Ureter (tissue), 1 donor: ENCODE measurements at regions not wholly inside any gene's neighbourhood (a gene's known extent, or its start where the extent isn't known, plus 50 kb on each side); places are given as distances from the start of the nearest gene placed in this dataset.

Source experiments
- DNase-seq: peaks from one replicate; pipeline ENCODE4 v3.0.0-alpha.2; 2020; ENCODE audit warnings: low spot score
- donor health status: DM: yes; HTN: yes; CAD: no.

DNA sequence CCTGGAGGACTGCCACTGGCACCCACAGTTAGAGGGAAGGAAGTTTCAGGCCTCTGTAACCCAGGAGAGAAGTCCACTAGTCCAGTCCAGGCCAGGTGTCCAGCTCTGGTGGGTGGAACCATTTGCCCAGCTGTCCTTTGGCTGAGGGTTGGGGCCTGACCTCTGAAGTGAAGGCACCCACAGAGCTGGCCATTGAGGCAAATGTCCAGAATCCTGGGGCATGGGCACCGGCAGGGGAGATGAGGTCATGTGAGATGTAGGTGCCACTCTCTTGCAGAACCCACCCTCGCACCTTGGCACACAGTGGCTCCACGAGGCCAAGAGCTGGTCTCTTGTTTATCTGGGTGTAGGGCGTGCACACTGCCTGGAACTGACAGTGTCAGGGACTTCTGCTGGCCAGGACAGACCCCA, 162.8 kb downstream of the SMAD6 start:
- peak; percentile 39 for DNase-seq

- peak; percentile 43 for DNase-seq
Measured at GRCh38 chr15:66865622-66866611, 163.9 kb downstream of the SMAD6 start.

DNA sequence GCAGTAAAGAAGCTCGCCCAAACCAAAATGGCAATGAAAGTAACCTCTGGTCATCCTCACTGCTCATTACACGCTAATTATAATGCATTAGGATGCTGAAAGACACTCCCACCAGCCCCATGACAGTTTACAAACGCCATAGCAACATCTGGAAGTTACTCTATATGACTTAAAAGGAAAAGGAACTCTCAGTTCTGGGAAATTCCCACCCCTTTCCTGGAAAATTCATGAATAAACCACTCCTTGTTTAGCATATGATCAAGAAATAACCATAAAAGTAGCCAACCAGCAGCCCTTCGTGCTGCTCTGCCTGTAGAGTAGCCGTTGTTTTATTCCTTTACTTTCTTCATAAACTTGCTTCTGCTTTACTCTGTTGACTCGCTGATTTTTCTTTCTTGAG, 164.6 kb downstream of the SMAD6 start:
- DNase-seq: no peak

GRCh38 chr15:66868918-66869317, 166.9 kb downstream of the SMAD6 start:
- peak; percentile 8 for DNase-seq

DNA sequence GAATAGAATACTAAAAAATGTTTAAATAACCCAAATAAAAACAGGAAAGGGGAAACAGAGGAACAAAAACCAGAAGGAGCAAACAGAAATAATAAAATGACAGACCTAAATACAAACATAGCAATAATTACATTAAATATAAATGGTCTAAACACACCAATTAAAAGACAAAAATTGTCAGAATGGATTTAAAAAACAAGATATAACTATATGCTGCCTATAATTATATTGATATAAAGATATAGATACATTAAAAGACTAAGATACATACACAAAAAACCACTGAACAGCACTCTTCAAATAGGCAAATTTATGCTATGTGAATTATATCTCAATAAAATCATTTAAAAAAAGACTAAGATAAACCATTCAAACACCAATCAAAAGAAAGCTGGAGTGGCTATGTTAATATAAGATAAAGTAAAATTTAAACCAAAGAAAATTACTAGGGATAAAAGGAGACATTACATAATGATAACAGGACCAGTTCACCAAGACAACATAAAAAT, 168.9 kb downstream of the SMAD6 start:
- DNase-seq: no peak

GRCh38 chr15:66872405-66872804, 170.4 kb downstream of the SMAD6 start:
- DNase-seq: no peak

- DNase-seq: peak; percentile 7
Measured at GRCh38 chr15:66873331-66873730, 171.3 kb downstream of the SMAD6 start.

- DNase-seq: peak; percentile 19
Measured at GRCh38 chr15:66873856-66874255, 171.8 kb downstream of the SMAD6 start.

DNA sequence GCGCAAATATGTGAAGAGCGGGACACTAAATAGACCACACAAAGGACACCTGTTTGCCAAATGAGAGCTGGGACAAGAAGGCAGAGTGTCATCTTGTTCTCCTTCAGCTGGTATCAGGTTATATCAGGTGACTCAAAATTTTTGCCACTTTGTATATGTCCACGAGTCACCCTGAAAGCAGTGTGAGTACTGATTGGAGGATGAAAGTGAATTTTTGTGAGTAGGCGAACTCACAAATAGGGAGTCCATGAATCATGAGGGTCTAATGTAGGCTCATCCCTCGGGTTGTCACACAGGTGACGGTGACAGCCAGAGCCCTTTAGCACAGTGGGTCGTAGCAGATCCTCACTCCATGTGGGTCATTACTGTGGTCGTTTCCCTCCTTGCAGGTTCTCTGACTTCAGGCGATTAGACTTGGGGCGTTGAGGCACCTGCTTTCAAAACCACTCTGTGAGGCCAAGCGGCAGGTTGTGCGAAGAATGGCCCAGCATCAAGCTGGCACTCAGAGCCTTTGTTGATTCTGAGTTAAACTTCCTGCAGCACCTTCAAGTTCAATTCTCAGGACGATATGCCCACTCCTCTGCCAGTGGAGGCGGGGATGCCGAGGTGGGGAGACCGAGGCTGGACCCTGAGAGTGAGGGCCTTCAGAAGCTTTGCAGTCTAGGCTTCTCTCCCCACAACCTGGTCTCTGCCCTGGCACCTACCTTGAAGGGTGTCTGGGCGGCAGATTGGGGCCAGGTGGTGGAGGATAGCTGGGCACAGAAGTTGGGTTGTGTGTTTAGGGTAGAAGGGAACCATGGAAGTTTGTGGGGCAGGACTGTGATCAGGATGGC, 173.8 kb downstream of the SMAD6 start:
- peak; percentile 37 for DNase-seq

DNA sequence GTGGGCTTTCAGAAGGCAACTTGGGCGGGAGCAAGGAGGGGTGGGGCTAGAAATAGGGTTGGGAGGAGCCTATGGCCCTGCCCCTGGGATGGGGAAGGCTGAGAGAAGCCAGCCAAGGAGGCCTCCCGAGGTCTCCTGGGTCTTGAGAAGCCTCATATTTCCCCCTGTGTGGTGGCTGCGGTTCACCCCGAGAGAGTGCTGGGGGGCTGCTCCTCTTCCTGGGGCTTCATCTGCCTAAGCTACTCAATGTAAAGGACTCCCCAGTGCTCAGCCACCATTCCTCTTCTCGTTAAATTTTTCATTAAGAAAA, 174.3 kb downstream of the SMAD6 start:
- DNase-seq: no peak

GRCh38 chr15:66876731-66877476, 174.9 kb downstream of the SMAD6 start:
- peak; percentile 31 for DNase-seq

GRCh38 chr15:66877477-66878271, 175.6 kb downstream of the SMAD6 start:
- peak; percentile 39 for DNase-seq

GRCh38 chr15:66878761-66879160, 176.7 kb downstream of the SMAD6 start:
- DNase-seq: peak; percentile 26

DNA sequence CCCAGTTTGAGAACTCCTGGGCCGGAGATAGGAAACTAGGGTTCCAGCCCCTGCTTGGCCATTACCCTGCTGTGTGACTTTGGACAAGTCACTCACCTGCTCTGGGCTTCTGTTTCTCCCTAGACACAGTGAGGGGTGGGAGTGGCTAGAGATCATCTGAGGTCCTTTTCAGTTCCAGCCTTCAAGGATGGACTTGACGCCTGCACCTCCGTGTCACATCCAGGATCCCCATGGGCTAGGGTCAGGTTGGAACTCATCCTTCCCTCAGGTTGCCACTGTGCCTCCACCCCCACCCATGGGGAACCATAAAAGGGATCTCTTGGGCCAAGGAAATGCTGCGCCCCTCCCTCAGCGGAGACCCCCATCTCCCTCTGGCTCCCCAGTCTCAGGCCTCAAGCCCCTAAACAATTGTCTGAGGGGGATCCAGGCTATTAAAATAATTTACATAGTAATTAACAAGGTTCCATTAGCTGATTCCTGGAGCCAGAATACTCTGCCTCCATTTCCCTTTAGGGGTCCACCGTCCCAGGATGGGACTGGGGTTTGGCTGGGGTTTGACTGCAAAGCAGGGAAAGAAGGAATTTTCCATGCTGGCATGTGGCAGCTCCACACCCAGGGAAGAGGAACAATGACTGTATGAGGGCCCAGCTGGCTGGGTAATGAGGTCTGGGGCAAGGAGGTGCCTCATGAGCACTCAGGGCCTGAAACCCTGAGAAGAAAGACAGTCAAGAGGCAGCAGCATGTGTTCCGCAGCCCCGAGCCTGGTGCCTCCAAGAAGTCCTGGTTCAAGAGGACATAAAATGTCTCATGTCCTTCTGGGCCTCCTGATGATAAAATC, 177.7 kb downstream of the SMAD6 start:
- DNase-seq: peak; percentile 26

DNA sequence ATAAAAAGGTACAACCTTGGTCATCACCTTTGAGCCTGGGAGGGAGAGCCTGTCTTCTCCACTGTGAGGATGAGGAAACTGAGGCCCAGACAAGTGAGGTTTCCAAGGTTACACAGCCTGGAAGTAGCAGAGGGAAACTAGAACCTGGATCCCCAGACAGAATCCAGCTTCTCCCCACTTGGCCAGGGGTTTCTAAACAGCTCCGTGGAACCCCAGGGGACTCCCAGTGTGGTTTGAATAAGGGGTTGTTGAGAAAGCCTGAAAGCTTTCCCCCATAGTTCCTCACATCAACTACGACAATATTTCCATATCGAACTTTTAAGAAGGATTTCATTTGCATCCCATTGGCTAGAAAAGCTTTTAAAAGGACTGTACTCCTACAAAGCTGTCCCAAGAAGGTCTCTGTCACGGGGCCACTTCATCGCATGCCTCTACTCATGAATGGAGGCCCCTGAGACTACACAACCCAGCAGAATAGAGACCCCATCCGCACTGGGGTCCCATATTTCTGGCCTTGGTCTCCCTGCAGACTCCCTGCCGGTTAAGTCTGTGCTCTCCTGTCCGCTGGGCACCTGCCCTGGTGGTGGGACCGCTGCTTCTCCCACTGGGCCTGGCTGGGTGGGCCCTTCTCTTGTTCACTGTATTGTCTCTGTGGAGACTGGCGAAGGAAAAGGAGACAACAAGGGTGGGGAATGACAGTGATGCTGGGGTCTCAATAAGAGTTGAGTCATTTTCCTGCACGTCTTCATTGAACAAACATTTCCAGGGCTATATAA, 178.5 kb downstream of the SMAD6 start:
- DNase-seq: peak; percentile 40

- DNase-seq: peak; percentile 34
Measured at GRCh38 chr15:66881173-66881905, 179.3 kb downstream of the SMAD6 start.

GRCh38 chr15:66882251-66883020, 180.4 kb downstream of the SMAD6 start:
- peak; percentile 42 for DNase-seq
